ENCODE measurements at regions not wholly inside any gene's neighbourhood (a gene's known extent, or its start where the extent isn't known, plus 50 kb on each side); places are given as distances from the start of the nearest gene placed in this dataset.

- TF ChIP-seq GATA3 (IDR thresholded peaks at IDR 0.05; ENCODE audit: low read depth, low read length) (no peak), GATA2 (IDR thresholded peaks at IDR 0.05; ENCODE audit: low read depth, low read length) (no peak)
Observed at GRCh38 chr11:86129740-86130540, 61.1 kb upstream of the PICALM start.
